DMS53 treated with DMSO at 0.1 percent for 48 hours (cell line): ENCODE measurements at regions not wholly inside any gene's neighbourhood (a gene's known extent, or its start where the extent isn't known, plus 50 kb on each side); places are given as distances from the start of the nearest gene placed in this dataset.

Experiments
- DNase-seq: peaks from one replicate; lab custom pipeline; 2025; ENCODE audit not compliant: unreplicated experiment; lab: John Stamatoyannopoulos, UW

- no peak for DNase-seq
These were observed 317.6 kb downstream of the CAAP1 start for GRCh38 chr9:26574898-26575440.

GRCh38 chr9:26574256-26574655 is 318.3 kb downstream of the CAAP1 start:
- DNase-seq = no peak

GRCh38 chr9:26567976-26568375 is 324.6 kb downstream of the CAAP1 start:
- DNase-seq = no peak

GRCh38 chr9:26566141-26566540 is 326.5 kb downstream of the CAAP1 start:
- DNase-seq = no peak

- DNase-seq = no peak
These were observed 327.5 kb downstream of the CAAP1 start for GRCh38 chr9:26565118-26565517.

- no peak for DNase-seq
These were observed 330.3 kb downstream of the CAAP1 start for GRCh38 chr9:26562338-26562737.

GRCh38 chr9:26561928-26562327 is 330.7 kb downstream of the CAAP1 start:
- DNase-seq = peak; percentile 14

GRCh38 chr9:26559506-26559905 is 333.1 kb downstream of the CAAP1 start:
- DNase-seq = no peak

- no peak for DNase-seq
These were observed 340.6 kb downstream of the CAAP1 start for GRCh38 chr9:26551971-26552370.

- no peak for DNase-seq
These were observed 341.2 kb downstream of the CAAP1 start for GRCh38 chr9:26551451-26551850.

- DNase-seq = no peak
These were observed 343.8 kb downstream of the CAAP1 start for GRCh38 chr9:26548781-26549290.

GRCh38 chr9:26539867-26540493 is 352.6 kb downstream of the CAAP1 start:
- no peak for DNase-seq

GRCh38 chr9:26537211-26537610 is 355.4 kb downstream of the CAAP1 start:
- no peak for DNase-seq

GRCh38 chr9:26535151-26535550 is 357.5 kb downstream of the CAAP1 start:
- no peak for DNase-seq

GRCh38 chr9:26530841-26531240 is 361.8 kb downstream of the CAAP1 start:
- no peak for DNase-seq

GRCh38 chr9:26527931-26528330 is 364.7 kb downstream of the CAAP1 start:
- no peak for DNase-seq

GRCh38 chr9:26524267-26524666 is 368.3 kb downstream of the CAAP1 start:
- DNase-seq = no peak

- DNase-seq = no peak
These were observed 369.0 kb downstream of the CAAP1 start for GRCh38 chr9:26523577-26523976.

GRCh38 chr9:26520141-26520540 is 372.5 kb downstream of the CAAP1 start:
- no peak for DNase-seq

GRCh38 chr9:26516773-26517343 is 375.7 kb downstream of the CAAP1 start:
- DNase-seq = no peak

GRCh38 chr9:26513730-26514129 is 378.9 kb downstream of the CAAP1 start:
- no peak for DNase-seq

GRCh38 chr9:26510137-26510536 is 382.5 kb downstream of the CAAP1 start:
- no peak for DNase-seq

- DNase-seq = no peak
These were observed 383.7 kb downstream of the CAAP1 start for GRCh38 chr9:26508897-26509296.
